ENCODE measurements at regions not wholly inside any gene's neighbourhood (a gene's known extent, or its start where the extent isn't known, plus 50 kb on each side); places are given as distances from the start of the nearest gene placed in this dataset.
A peak's percentile ranks its signal among the peaks of the same experiment; 100 is the strongest.

DNA sequence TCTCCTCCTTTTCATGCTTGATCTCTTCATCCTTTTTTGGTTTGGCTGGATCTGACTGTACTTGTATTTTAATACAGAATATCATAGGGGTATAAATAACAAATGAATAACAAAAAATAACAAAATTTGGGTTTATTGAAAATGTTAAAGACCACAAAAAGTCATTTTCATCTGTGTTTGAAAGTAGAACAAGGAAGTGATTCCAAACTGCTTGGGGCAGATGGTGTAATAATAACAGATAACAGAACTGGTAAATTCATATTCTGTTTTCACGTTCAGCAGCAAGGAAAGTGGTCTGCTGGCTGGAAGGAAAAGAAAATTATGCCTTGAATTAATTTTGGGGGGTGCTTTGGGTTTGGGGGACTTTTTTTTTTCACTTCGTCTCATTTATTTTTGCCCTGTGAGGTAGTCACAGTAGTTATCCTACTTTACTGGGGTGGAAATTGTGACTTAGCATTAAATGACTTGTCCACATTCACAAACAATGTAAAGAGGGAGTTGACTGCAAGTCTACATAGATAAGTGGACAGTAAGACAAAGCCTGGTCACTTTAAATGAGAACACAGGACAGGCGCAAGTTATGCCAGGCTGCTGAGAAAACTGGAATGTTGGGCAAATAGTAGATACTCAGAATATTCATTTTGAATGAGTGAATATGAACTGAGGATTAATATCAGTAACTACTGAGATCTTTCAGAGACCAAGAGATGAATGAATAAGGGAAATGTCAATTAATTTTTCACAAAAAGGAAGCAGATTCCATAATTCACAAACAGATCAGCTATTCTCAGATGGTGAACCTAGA, 193.9 kb upstream of the CITED2 start:
- DNase-seq (ENCODE audit: extremely low spot score, unreplicated experiment): no peak
- TF ChIP-seq, protein P1, sequence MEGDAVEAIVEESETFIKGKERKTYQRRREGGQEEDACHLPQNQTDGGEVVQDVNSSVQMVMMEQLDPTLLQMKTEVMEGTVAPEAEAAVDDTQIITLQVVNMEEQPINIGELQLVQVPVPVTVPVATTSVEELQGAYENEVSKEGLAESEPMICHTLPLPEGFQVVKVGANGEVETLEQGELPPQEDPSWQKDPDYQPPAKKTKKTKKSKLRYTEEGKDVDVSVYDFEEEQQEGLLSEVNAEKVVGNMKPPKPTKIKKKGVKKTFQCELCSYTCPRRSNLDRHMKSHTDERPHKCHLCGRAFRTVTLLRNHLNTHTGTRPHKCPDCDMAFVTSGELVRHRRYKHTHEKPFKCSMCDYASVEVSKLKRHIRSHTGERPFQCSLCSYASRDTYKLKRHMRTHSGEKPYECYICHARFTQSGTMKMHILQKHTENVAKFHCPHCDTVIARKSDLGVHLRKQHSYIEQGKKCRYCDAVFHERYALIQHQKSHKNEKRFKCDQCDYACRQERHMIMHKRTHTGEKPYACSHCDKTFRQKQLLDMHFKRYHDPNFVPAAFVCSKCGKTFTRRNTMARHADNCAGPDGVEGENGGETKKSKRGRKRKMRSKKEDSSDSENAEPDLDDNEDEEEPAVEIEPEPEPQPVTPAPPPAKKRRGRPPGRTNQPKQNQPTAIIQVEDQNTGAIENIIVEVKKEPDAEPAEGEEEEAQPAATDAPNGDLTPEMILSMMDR (IDR thresholded peaks at IDR 0.05): no peak
- peaks cover 3% of the 10 kb centered on the region for H3K36me3 Mint-ChIP-seq (ENCODE audit: unreplicated experiment)
- peak overlapping the region; percentile 89 for H3K27ac Mint-ChIP-seq (ENCODE audit: unreplicated experiment)
- H3K27me3 Mint-ChIP-seq (ENCODE audit: unreplicated experiment): no peaks in the 10 kb centered on the region
- H3K4me1 Mint-ChIP-seq (ENCODE audit: unreplicated experiment): peaks cover 60% of the 10 kb centered on the region
- H3K4me3 Mint-ChIP-seq (ENCODE audit: unreplicated experiment): no peak overlapping the region
- no peaks in the 10 kb centered on the region for H3K9me3 Mint-ChIP-seq (ENCODE audit: unreplicated experiment)

DNA sequence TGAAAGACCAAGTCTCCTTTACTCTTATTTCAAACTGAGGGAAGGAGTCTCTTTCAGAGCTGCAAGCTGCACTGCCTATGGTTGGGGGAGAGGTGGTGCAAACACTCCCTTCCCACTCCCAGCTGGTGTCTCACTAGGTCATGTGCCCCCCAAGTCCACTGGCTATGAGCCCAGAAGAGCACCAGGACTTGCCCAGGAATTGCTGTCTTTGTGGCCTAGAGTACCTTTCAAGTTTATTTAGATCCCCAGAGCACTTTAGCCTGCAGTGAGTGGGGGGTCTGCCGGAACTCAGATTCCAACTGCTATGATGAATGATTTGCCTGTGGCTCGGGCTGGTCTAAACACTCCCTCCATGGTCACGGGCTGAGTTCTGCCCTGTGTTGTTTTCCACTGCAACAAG, 192.6 kb upstream of the CITED2 start:
- Mint-ChIP-seq H3K9me3 (ENCODE audit: unreplicated experiment) (peaks cover 4% of the 10 kb centered on the region), H3K36me3 (ENCODE audit: unreplicated experiment) (peaks cover 3% of the 10 kb centered on the region), H3K4me1 (ENCODE audit: unreplicated experiment) (peaks cover 59% of the 10 kb centered on the region), H3K27ac (ENCODE audit: unreplicated experiment) (peak overlapping the region; percentile 89), H3K27me3 (ENCODE audit: unreplicated experiment) (no peaks in the 10 kb centered on the region), H3K4me3 (ENCODE audit: unreplicated experiment) (no peak overlapping the region)
- TF ChIP-seq, protein P1 (IDR thresholded peaks at IDR 0.05): no peak
- DNase-seq (ENCODE audit: extremely low spot score, unreplicated experiment): no peak

DNA sequence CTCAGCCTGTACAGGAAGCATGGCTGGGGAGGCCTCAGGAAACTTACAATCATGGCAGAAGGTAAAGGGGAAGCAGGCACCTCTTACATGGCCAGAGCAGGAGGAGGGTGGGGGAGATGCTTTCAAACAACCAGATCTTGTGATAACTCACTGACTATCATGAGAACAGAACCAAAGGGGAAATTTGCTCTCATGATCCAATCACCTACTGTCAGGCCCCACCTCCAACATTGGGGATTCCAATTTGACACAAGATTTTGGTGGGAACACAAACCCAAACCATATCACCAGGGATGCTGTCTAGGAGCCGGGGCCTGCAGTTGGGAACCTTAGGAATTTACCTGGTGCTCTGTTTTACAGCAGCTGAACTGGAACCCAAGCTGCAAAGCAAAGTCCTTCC, 191.1 kb upstream of the CITED2 start:
- no peak overlapping the region for H3K27ac Mint-ChIP-seq (ENCODE audit: unreplicated experiment)
- H3K27me3 Mint-ChIP-seq (ENCODE audit: unreplicated experiment): no peaks in the 10 kb centered on the region
- H3K4me1 Mint-ChIP-seq (ENCODE audit: unreplicated experiment): peaks cover 54% of the 10 kb centered on the region
- TF ChIP-seq, protein P1 (IDR thresholded peaks at IDR 0.05): no peak
- H3K36me3 Mint-ChIP-seq (ENCODE audit: unreplicated experiment): peaks cover 10% of the 10 kb centered on the region
- no peak overlapping the region for H3K4me3 Mint-ChIP-seq (ENCODE audit: unreplicated experiment)
- no peak for DNase-seq (ENCODE audit: extremely low spot score, unreplicated experiment)
- peaks cover 13% of the 10 kb centered on the region for H3K9me3 Mint-ChIP-seq (ENCODE audit: unreplicated experiment)

DNA sequence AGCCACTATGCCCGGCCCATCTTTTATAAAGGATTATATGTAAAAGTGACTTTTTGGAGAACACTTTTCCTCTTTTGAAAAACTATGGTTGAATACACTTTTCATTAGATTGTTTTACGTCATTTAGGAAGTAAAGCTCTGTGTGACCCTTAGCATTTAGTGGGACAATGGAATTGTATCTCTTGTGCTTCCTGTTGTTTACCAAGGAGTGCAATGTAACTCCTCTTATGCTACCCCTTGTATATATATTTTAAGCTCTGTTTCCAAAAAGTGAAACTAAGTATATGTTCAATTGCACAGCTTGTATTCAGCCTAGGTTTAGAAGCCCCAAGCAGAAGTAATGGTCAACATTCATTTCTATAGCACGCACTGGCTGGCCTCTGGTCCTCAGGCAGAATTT, 183.1 kb upstream of the CITED2 start:
- Mint-ChIP-seq H3K36me3 (ENCODE audit: unreplicated experiment) (peaks cover 9% of the 10 kb centered on the region), H3K4me1 (ENCODE audit: unreplicated experiment) (peaks cover 2% of the 10 kb centered on the region), H3K4me3 (ENCODE audit: unreplicated experiment) (no peak overlapping the region), H3K27ac (ENCODE audit: unreplicated experiment) (no peak overlapping the region), H3K27me3 (ENCODE audit: unreplicated experiment) (no peaks in the 10 kb centered on the region), H3K9me3 (ENCODE audit: unreplicated experiment) (peaks cover 19% of the 10 kb centered on the region)
- TF ChIP-seq, protein P1 (IDR thresholded peaks at IDR 0.05): no peak
- no peak for DNase-seq (ENCODE audit: extremely low spot score, unreplicated experiment)

DNA sequence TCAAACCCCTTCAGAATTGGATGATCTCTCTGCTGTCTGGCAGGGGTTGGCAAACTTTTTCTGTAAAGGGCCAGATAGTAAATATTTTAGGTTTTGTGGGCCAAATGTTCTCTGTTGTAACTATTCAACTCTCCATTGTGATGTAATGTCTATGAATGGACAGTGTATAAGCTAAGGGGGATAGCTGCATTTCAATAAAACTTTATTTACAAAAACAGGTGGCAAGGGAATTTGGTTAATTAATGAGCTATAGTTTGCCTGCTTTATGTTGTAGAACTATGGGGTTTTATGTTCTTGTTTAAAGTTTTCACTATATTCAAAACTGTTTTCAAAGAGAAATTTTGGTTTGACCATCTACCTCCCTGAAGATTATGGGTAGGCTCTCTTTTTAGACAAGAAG, 182.1 kb upstream of the CITED2 start:
- Mint-ChIP-seq H3K9me3 (ENCODE audit: unreplicated experiment) (peaks cover 14% of the 10 kb centered on the region), H3K27me3 (ENCODE audit: unreplicated experiment) (no peaks in the 10 kb centered on the region), H3K27ac (ENCODE audit: unreplicated experiment) (no peak overlapping the region), H3K4me1 (ENCODE audit: unreplicated experiment) (no peaks in the 10 kb centered on the region), H3K4me3 (ENCODE audit: unreplicated experiment) (no peak overlapping the region), H3K36me3 (ENCODE audit: unreplicated experiment) (peaks cover 9% of the 10 kb centered on the region)
- no peak for DNase-seq (ENCODE audit: extremely low spot score, unreplicated experiment)
- TF ChIP-seq, protein P1 (IDR thresholded peaks at IDR 0.05): no peak

All from osteocyte (in vitro differentiated cells).